SK-N-SH treated with all-trans-retinoic acid at 6 μM for 48 hours (cell line): ENCODE measurements at regions not wholly inside any gene's neighbourhood (a gene's known extent, or its start where the extent isn't known, plus 50 kb on each side); places are given as distances from the start of the nearest gene placed in this dataset.

ENCODE experiments used
- ATAC-seq: fragments of 200-7000 bp; cut with Tn5 transposase; 3 replicates; pipeline ENCODE4 v1.9.1; 2020; ENCODE audit warnings: mild to moderate bottlenecking, moderate library complexity
- ARNTL ChIP-seq: fragments of 450-650 bp; formaldehyde crosslinking; IDR thresholded peaks from 2 replicates; pipeline ENCODE4 v1.5.0; 2020; ENCODE audit warnings: low read depth, mild to moderate bottlenecking, moderate library complexity, borderline replicate concordance
- BACH2 ChIP-seq: fragments of 250-450 bp; sonication (Bioruptor Pico); IDR thresholded peaks from 2 replicates; pipeline ENCODE4 v1.9.0; 2021; ENCODE audit warnings: mild to moderate bottlenecking, borderline replicate concordance
- CREB5 ChIP-seq: fragments of 250-450 bp; sonication (Bioruptor Pico); IDR thresholded peaks from 2 replicates; pipeline ENCODE4 v1.5.1; 2020; ENCODE audit warnings: low read depth, mild to moderate bottlenecking, moderate library complexity
- CSDC2 ChIP-seq: fragments of 250-450 bp; sonication (Bioruptor Pico); IDR thresholded peaks from 2 replicates; pipeline ENCODE4 v1.5.0; 2020; ENCODE audit warnings: mild to moderate bottlenecking, moderate library complexity
- CSRNP3 ChIP-seq: fragments of 250-450 bp; sonication (Bioruptor Pico); IDR thresholded peaks from 2 replicates; pipeline ENCODE4 v1.5.1; 2021; ENCODE audit warnings: mild to moderate bottlenecking, moderate library complexity
- ESRRG ChIP-seq: fragments of 250-450 bp; sonication (Bioruptor Pico); IDR thresholded peaks from 2 replicates; pipeline ENCODE4 v1.6.1; 2021; ENCODE audit warnings: mild to moderate bottlenecking
- GLIS3 ChIP-seq: fragments of 250-450 bp; sonication (Bioruptor Pico); IDR thresholded peaks from 2 replicates; pipeline ENCODE4 v1.5.0; 2020; ENCODE audit warnings: mild to moderate bottlenecking, moderate library complexity
- OSR1 ChIP-seq: fragments of 250-450 bp; sonication (Bioruptor Pico); IDR thresholded peaks from 2 replicates; pipeline ENCODE4 v1.8.0; 2022; ENCODE audit warnings: moderate library complexity, mild to moderate bottlenecking, inconsistent platforms
- PATZ1 ChIP-seq: fragments of 250-450 bp; sonication (Bioruptor Pico); IDR thresholded peaks from 2 replicates; pipeline ENCODE4 v1.8.0; 2020; ENCODE audit warnings: mild to moderate bottlenecking, moderate library complexity, borderline replicate concordance
- POU6F1 ChIP-seq: fragments of 250-450 bp; sonication (Bioruptor Pico); IDR thresholded peaks from 2 replicates; pipeline ENCODE4 v1.8.0; 2021; ENCODE audit warnings: low read depth, mild to moderate bottlenecking, moderate library complexity, borderline replicate concordance
- PPARA ChIP-seq: fragments of 250-450 bp; sonication (Bioruptor Pico); IDR thresholded peaks from 2 replicates; pipeline ENCODE4 v1.5.0; 2020; ENCODE audit warnings: mild to moderate bottlenecking, borderline replicate concordance
- SNAI2 ChIP-seq: fragments of 250-450 bp; sonication (Bioruptor Pico); IDR thresholded peaks from 2 replicates; pipeline ENCODE4 v1.5.0; 2020; ENCODE audit warnings: mild to moderate bottlenecking, moderate library complexity
- TCF4 ChIP-seq: fragments of 250-450 bp; sonication (Bioruptor Pico); IDR thresholded peaks from 2 replicates; pipeline ENCODE4 v1.8.0; 2021; ENCODE audit warnings: mild to moderate bottlenecking, moderate library complexity, borderline replicate concordance
- TSHZ2 ChIP-seq: fragments of 250-450 bp; sonication (Bioruptor Pico); IDR thresholded peaks from 2 replicates; pipeline ENCODE4 v1.5.0; 2020; ENCODE audit warnings: mild to moderate bottlenecking, moderate library complexity
- ZC3H10 ChIP-seq: fragments of 250-450 bp; sonication (Bioruptor Pico); IDR thresholded peaks from 2 replicates; pipeline ENCODE4 v1.5.1; 2021; ENCODE audit warnings: mild to moderate bottlenecking, moderate library complexity
- ZFP3 ChIP-seq: fragments of 250-450 bp; sonication (Bioruptor Pico); IDR thresholded peaks from 2 replicates; pipeline ENCODE4 v1.5.0; 2020; ENCODE audit warnings: mild to moderate bottlenecking, moderate library complexity
- ZFP30 ChIP-seq: fragments of 450-650 bp; formaldehyde crosslinking; IDR thresholded peaks from 2 replicates; pipeline ENCODE4 v1.5.0; 2022; ENCODE audit warnings: mild to moderate bottlenecking, moderate library complexity
- ZNF565 ChIP-seq: fragments of 450-650 bp; formaldehyde crosslinking; conservative IDR thresholded peaks from 2 replicates; pipeline ENCODE4 v1.5.0; 2020; ENCODE audit warnings: low read depth, mild to moderate bottlenecking, moderate library complexity
- ZNF8 ChIP-seq: fragments of 450-650 bp; formaldehyde crosslinking; IDR thresholded peaks from 2 replicates; pipeline ENCODE4 v1.5.0; 2020; ENCODE audit warnings: mild to moderate bottlenecking, moderate library complexity

GRCh38 chr6:141734071-141734840 is 398.5 kb upstream of the GJE1 start:
- TF ChIP-seq CSDC2 (CRISPR knock-in tag) (no peak), ZC3H10 (CRISPR knock-in tag) (no peak), PPARA (CRISPR knock-in tag) (no peak), TCF4 (no peak), TSHZ2 (no peak), ZFP3 (CRISPR knock-in tag) (no peak)
- no peak for ATAC-seq

- ATAC-seq, result no peak
- TF ChIP-seq ARNTL (CRISPR knock-in tag), result no peak
- TF ChIP-seq SNAI2 (CRISPR knock-in tag), result no peak
- no peak for TF ChIP-seq CREB5 (CRISPR knock-in tag)
- TF ChIP-seq ZFP30, result no peak
- no peak for TF ChIP-seq POU6F1 (CRISPR knock-in tag)
- TF ChIP-seq BACH2 (CRISPR knock-in tag), result no peak
- TF ChIP-seq GLIS3 (CRISPR knock-in tag), result no peak
- no peak for TF ChIP-seq PPARA (CRISPR knock-in tag)
- no peak for TF ChIP-seq PATZ1 (CRISPR knock-in tag)
- TF ChIP-seq TCF4, result no peak
- TF ChIP-seq ZC3H10 (CRISPR knock-in tag), result no peak
- TF ChIP-seq ESRRG (CRISPR knock-in tag), result no peak
- no peak for TF ChIP-seq CSDC2 (CRISPR knock-in tag)
- TF ChIP-seq CSRNP3 (CRISPR knock-in tag), result no peak
- TF ChIP-seq ZNF8 (CRISPR knock-in tag), result no peak
Measured at GRCh38 chr6:141729146-141729545, 403.6 kb upstream of the GJE1 start.

GRCh38 chr6:141728330-141728729 is 404.4 kb upstream of the GJE1 start:
- no peak; the same call in 2 of the 3 replicates for ATAC-seq
- TF ChIP-seq ESRRG (CRISPR knock-in tag), result no peak
- TF ChIP-seq GLIS3 (CRISPR knock-in tag), result no peak
- TF ChIP-seq PPARA (CRISPR knock-in tag), result no peak
- TF ChIP-seq ZFP3 (CRISPR knock-in tag), result no peak
- no peak for TF ChIP-seq TCF4
- no peak for TF ChIP-seq ARNTL (CRISPR knock-in tag)
- no peak for TF ChIP-seq POU6F1 (CRISPR knock-in tag)
- TF ChIP-seq ZNF8 (CRISPR knock-in tag), result no peak
- no peak for TF ChIP-seq CREB5 (CRISPR knock-in tag)
- TF ChIP-seq ZNF565 (CRISPR knock-in tag), result no peak
- no peak for TF ChIP-seq PATZ1 (CRISPR knock-in tag)
- no peak for TF ChIP-seq OSR1 (CRISPR knock-in tag)
- no peak for TF ChIP-seq SNAI2 (CRISPR knock-in tag)
- no peak for TF ChIP-seq ZC3H10 (CRISPR knock-in tag)
- TF ChIP-seq BACH2 (CRISPR knock-in tag), result no peak
